ENCODE measurements at regions not wholly inside any gene's neighbourhood (a gene's known extent, or its start where the extent isn't known, plus 50 kb on each side); places are given as distances from the start of the nearest gene placed in this dataset.

- Mint-ChIP-seq H3K4me1 (no peaks in the 10 kb centered on the region), H3K36me3 (no peaks in the 10 kb centered on the region), H3K4me3 (no peak overlapping the region), H3K9me3 (peaks cover 8 to 29% (median 19%) of the 10 kb centered on the region in 3 donors), H3K27ac (no peak overlapping the region), H3K27me3 (peaks cover 3 to 6% of the 10 kb centered on the region in 2 donors)
- Histone ChIP-seq H3K9me3 (peaks cover 12% of the 10 kb centered on the region), H3K36me3 (ENCODE audit: control insufficient read depth in 2 of 2, extremely low read depth in 1 of 2, insufficient read depth in 1 of 2, low read length in 1 of 2) (no peaks in the 10 kb centered on the region), H3K4me1 (ENCODE audit: control insufficient read depth in 1 of 2, extremely low read depth in 1 of 2, insufficient read depth in 2 of 2, low read length in 2 of 2) (no peaks in the 10 kb centered on the region), H3K27ac (ENCODE audit: low read length) (no peak overlapping the region), H3K27me3 (replicated peaks in 1 of 2; ENCODE audit: control insufficient read depth in 2 of 2, extremely low read depth in 1 of 2, insufficient read depth in 2 of 2, low read length in 1 of 2) (no peaks in the 10 kb centered on the region), H3K4me3 (ENCODE audit: control insufficient read depth in 1 of 2, extremely low read depth in 1 of 2, low read length in 1 of 2) (no peak overlapping the region)
- ATAC-seq (replicated peaks in 1 of 4) (no peak), DNase-seq (no peak)
- ChIA-PET CTCF (no interaction called here), POLR2A (interaction anchor here in 1 of 2 donors (0.6 kb wide), 1 partner anchor 8 kb away, joined by 4 read pairs; no protein-coding TSS in a partner anchor)
These were observed 117.2 kb upstream of the HMGA2 start for GRCh38 chr12:65707051-65707450.

DNA sequence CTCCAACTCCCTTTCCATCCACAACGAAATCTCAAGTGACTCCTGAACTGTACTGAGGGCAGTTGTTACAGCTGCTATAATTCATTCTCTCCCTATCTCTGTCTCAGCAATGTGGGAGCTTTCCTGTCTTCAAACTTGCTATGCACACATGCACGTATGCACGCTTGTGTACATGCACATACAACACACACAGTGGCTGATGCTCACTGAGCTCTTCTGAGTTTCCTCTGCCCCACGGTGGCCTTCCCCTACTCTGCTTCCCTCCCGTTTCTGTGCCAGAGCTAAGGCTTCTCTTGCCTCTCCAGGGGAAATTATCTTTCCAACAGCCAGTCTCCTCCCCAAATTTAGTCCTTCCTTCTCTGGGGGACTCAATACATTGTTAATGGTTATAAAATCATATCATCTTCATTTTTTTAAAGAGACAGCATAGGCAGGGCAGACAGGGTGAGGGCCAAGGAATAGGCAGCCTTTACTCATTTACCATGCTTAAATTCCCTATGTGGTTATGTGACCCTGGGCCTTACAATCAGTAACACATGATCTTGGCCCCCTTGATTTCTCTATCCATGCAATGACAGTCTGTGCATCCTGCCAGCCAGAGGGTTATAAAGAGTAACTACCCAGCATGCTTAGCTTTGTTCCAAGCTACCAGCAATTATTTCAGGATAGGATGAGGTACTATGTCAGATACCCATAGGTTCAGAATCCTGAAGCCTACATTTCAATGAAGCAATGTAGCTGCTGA is 111.9 kb upstream of the HMGA2 start:
- H3K27me3 ChIP-seq (replicated peaks in 1 of 2; ENCODE audit: control insufficient read depth in 2 of 2, extremely low read depth in 1 of 2, insufficient read depth in 2 of 2, low read length in 1 of 2), result no peaks in the 10 kb centered on the region
- Mint-ChIP-seq H3K27me3 (peaks cover 0 to 11% of the 10 kb centered on the region in 2 donors), H3K27ac (no peak overlapping the region), H3K4me3 (no peak overlapping the region), H3K36me3 (no peaks in the 10 kb centered on the region), H3K9me3 (no peaks in the 10 kb centered on the region), H3K4me1 (no peaks in the 10 kb centered on the region)
- H3K36me3 ChIP-seq (ENCODE audit: control insufficient read depth in 2 of 2, extremely low read depth in 1 of 2, insufficient read depth in 1 of 2, low read length in 1 of 2), result no peaks in the 10 kb centered on the region
- H3K4me1 ChIP-seq (ENCODE audit: control insufficient read depth in 1 of 2, extremely low read depth in 1 of 2, insufficient read depth in 2 of 2, low read length in 2 of 2), result no peaks in the 10 kb centered on the region
- ChIA-PET POLR2A (interaction anchor here in 1 of 2 donors (0.5 kb wide), 1 partner anchor 10 kb away, joined by 4 read pairs; no protein-coding TSS in a partner anchor), CTCF (no interaction called here)
- WGBS (ENCODE audit: insufficient coverage), result 73% methylated on average over 3 of the region's 5 CpGs
- ATAC-seq (replicated peaks in 1 of 4) (no peak), DNase-seq (no peak)
- no peak overlapping the region for H3K27ac ChIP-seq (ENCODE audit: low read length)
- H3K9me3 ChIP-seq, result no peaks in the 10 kb centered on the region
- no peak overlapping the region for H3K4me3 ChIP-seq (ENCODE audit: control insufficient read depth in 1 of 2, extremely low read depth in 1 of 2, low read length in 1 of 2)

GRCh38 chr12:65715961-65716360 is 108.3 kb upstream of the HMGA2 start:
- Mint-ChIP-seq H3K27ac (no peak overlapping the region), H3K4me3 (no peak overlapping the region), H3K27me3 (peaks cover 6 to 18% of the 10 kb centered on the region in 2 donors), H3K36me3 (no peaks in the 10 kb centered on the region), H3K9me3 (no peaks in the 10 kb centered on the region), H3K4me1 (no peaks in the 10 kb centered on the region)
- no peak for ATAC-seq (replicated peaks in 1 of 4)
- ChIA-PET CTCF (no interaction called here), POLR2A (no interaction called here)
- Histone ChIP-seq H3K27ac (ENCODE audit: low read length) (no peak overlapping the region), H3K36me3 (ENCODE audit: control insufficient read depth in 2 of 2, extremely low read depth in 1 of 2, insufficient read depth in 1 of 2, low read length in 1 of 2) (no peaks in the 10 kb centered on the region), H3K27me3 (replicated peaks in 1 of 2; ENCODE audit: control insufficient read depth in 2 of 2, extremely low read depth in 1 of 2, insufficient read depth in 2 of 2, low read length in 1 of 2) (peaks cover 2 to 4% of the 10 kb centered on the region in 2 experiments), H3K4me3 (ENCODE audit: control insufficient read depth in 1 of 2, extremely low read depth in 1 of 2, low read length in 1 of 2) (no peak overlapping the region), H3K4me1 (ENCODE audit: control insufficient read depth in 1 of 2, extremely low read depth in 1 of 2, insufficient read depth in 2 of 2, low read length in 2 of 2) (no peaks in the 10 kb centered on the region), H3K9me3 (no peaks in the 10 kb centered on the region)
- DNase-seq, result no peak
- 100% methylated on average over 1 of the region's 5 CpGs for WGBS (ENCODE audit: insufficient coverage)

- WGBS (ENCODE audit: insufficient coverage), result 84% methylated on average over 8 of the region's 15 CpGs
- H3K9me3 ChIP-seq, result no peaks in the 10 kb centered on the region
- peaks cover 3 to 4% of the 10 kb centered on the region in 2 experiments for H3K27me3 ChIP-seq (replicated peaks in 1 of 2; ENCODE audit: control insufficient read depth in 2 of 2, extremely low read depth in 1 of 2, insufficient read depth in 2 of 2, low read length in 1 of 2)
These were observed 103.8 kb upstream of the HMGA2 start for GRCh38 chr12:65720136-65721130.

DNA sequence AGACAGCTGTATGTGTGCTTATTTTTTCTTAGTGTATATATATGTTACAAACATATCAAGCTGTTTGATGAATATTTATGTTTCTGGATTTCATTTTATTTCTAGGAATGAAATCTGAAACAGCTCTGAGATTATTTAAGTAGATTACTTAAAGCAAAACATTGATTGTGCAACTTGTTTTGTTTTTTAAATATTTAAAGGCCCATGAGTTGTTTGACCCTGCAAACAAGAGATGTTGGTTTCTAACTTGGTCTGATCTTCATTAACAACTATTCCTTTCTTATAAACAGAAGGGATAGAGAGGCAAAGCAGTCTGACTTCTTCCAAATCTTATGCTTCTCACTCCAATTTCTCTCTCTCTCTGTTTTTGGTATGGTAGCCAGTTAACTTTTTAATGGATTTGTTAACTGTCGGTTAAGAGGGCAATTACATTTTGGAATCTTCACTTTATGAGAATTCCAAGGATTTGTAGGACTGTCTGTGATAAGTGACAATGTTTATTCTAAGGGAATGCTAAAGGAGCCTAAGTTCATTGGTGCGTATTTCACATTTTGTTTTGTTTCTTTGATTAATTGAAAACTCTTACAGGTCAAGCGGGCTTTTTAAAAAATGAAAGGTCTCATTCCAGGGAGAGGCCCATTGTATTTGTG is 102.6 kb upstream of the HMGA2 start:
- H3K27ac Mint-ChIP-seq, result no peak overlapping the region
- H3K36me3 Mint-ChIP-seq, result no peaks in the 10 kb centered on the region
- H3K9me3 ChIP-seq, result no peaks in the 10 kb centered on the region
- H3K27me3 ChIP-seq (replicated peaks in 1 of 2; ENCODE audit: control insufficient read depth in 2 of 2, extremely low read depth in 1 of 2, insufficient read depth in 2 of 2, low read length in 1 of 2), result peaks cover 4 to 5% of the 10 kb centered on the region in 2 experiments
- no peak overlapping the region for H3K4me3 ChIP-seq (ENCODE audit: control insufficient read depth in 1 of 2, extremely low read depth in 1 of 2, low read length in 1 of 2)
- no CpG with 5 or more reads among the region's 3 CpGs for WGBS (ENCODE audit: insufficient coverage)
- H3K4me1 ChIP-seq (ENCODE audit: control insufficient read depth in 1 of 2, extremely low read depth in 1 of 2, insufficient read depth in 2 of 2, low read length in 2 of 2), result no peaks in the 10 kb centered on the region
- CTCF ChIA-PET, result no interaction called here
- no peak overlapping the region for H3K27ac ChIP-seq (ENCODE audit: low read length)
- ATAC-seq (replicated peaks in 1 of 4) (no peak), DNase-seq (no peak)
- no peaks in the 10 kb centered on the region for H3K4me1 Mint-ChIP-seq
- POLR2A ChIA-PET, result no interaction called here
- H3K27me3 Mint-ChIP-seq, result peaks cover 17 to 37% of the 10 kb centered on the region in 2 donors
- no peaks in the 10 kb centered on the region for H3K9me3 Mint-ChIP-seq
- no peak overlapping the region for H3K4me3 Mint-ChIP-seq
- H3K36me3 ChIP-seq (ENCODE audit: control insufficient read depth in 2 of 2, extremely low read depth in 1 of 2, insufficient read depth in 1 of 2, low read length in 1 of 2), result no peaks in the 10 kb centered on the region

More at GRCh38 chr12:65720136-65721130, 103.8 kb upstream of the HMGA2 start:
- Mint-ChIP-seq H3K27me3 (peaks cover 12 to 32% of the 10 kb centered on the region in 2 donors), H3K4me1 (no peaks in the 10 kb centered on the region), H3K9me3 (no peaks in the 10 kb centered on the region), H3K4me3 (no peak overlapping the region), H3K27ac (no peak overlapping the region), H3K36me3 (no peaks in the 10 kb centered on the region)
- CTCF ChIA-PET, result interaction anchor here in 1 of 2 donors (0.7 kb wide), 1 partner anchor 162 kb away, joined by 7 read pairs; no protein-coding TSS in a partner anchor
- H3K27ac ChIP-seq (ENCODE audit: low read length), result no peak overlapping the region
- no peak for ATAC-seq (replicated peaks in 1 of 4)
- H3K4me1 ChIP-seq (ENCODE audit: control insufficient read depth in 1 of 2, extremely low read depth in 1 of 2, insufficient read depth in 2 of 2, low read length in 2 of 2), result no peaks in the 10 kb centered on the region
- POLR2A ChIA-PET, result no interaction called here
- no peaks in the 10 kb centered on the region for H3K36me3 ChIP-seq (ENCODE audit: control insufficient read depth in 2 of 2, extremely low read depth in 1 of 2, insufficient read depth in 1 of 2, low read length in 1 of 2)
- DNase-seq, result no peak
- no peak overlapping the region for H3K4me3 ChIP-seq (ENCODE audit: control insufficient read depth in 1 of 2, extremely low read depth in 1 of 2, low read length in 1 of 2)

DNA sequence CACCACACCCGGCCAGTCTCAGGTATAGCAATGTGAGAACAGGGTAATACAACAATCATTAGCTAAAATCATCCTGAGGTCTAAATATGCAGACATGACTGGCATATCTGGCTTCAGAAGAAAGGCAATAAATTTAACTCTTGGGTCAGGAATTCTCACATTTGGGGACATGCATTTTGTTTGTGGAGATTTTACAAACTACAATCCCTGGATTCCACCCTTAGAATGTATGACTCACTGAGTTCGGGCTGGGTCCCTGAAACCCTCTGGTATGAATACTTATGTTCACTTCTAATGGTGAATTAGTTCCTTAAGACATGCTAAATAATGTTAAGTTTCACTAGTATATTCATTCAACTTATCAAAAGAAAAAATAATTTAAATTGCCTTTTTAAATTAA is 98.9 kb upstream of the HMGA2 start:
- Histone ChIP-seq H3K9me3 (no peaks in the 10 kb centered on the region), H3K27me3 (replicated peaks in 1 of 2; ENCODE audit: control insufficient read depth in 2 of 2, extremely low read depth in 1 of 2, insufficient read depth in 2 of 2, low read length in 1 of 2) (peaks cover 11 to 21% of the 10 kb centered on the region in 2 experiments), H3K4me3 (ENCODE audit: control insufficient read depth in 1 of 2, extremely low read depth in 1 of 2, low read length in 1 of 2) (no peak overlapping the region), H3K36me3 (ENCODE audit: control insufficient read depth in 2 of 2, extremely low read depth in 1 of 2, insufficient read depth in 1 of 2, low read length in 1 of 2) (no peaks in the 10 kb centered on the region), H3K27ac (ENCODE audit: low read length) (no peak overlapping the region), H3K4me1 (ENCODE audit: control insufficient read depth in 1 of 2, extremely low read depth in 1 of 2, insufficient read depth in 2 of 2, low read length in 2 of 2) (no peaks in the 10 kb centered on the region)
- no peak for DNase-seq
- no CpG with 5 or more reads among the region's 2 CpGs for WGBS (ENCODE audit: insufficient coverage)
- Mint-ChIP-seq H3K4me1 (peaks cover 0 to 11% (median 2%) of the 10 kb centered on the region in 3 donors), H3K9me3 (no peaks in the 10 kb centered on the region), H3K36me3 (no peaks in the 10 kb centered on the region), H3K27me3 (peaks cover 41 to 55% of the 10 kb centered on the region in 2 donors), H3K4me3 (no peak overlapping the region), H3K27ac (no peak overlapping the region)
- ChIA-PET POLR2A (no interaction called here), CTCF (no interaction called here)
- no peak for ATAC-seq (replicated peaks in 1 of 4)

Measured in T-cell (primary cell).